ENCODE measurements at regions not wholly inside any gene's neighbourhood (a gene's known extent, or its start where the extent isn't known, plus 50 kb on each side); places are given as distances from the start of the nearest gene placed in this dataset.

DNA sequence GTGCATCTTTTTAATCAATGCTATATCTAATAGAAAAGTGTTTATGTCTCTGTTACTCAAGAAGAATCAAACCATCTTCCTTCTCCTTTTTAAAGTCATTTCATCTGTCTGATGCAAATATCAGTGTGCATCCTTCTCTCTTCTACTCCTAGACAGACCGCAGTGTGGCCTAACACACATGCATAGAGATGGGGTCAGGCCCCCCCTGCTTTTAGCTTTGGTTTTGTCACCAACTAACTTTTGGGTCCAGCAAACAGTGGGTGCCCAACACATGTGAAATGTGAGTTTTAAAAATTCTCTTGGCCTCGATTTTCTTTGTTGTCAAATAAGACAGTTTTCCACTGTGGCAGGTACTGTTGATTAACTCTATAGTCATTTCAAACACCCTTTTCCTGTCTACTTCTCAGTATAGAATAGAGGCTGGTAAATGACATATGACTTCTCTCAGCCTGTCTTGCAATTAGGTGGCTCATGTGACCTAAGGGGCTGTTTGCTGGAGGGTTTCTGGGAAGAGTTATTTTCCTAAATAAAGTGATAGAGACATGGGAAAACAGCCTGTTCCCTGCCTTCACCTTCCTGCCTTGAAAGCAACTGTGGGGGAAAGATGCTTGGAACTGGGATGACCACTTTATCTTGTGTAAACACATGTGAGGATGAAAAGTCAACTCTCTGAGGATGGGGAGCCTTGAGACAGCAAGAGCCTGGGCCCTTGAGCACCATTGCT is 65.7 kb upstream of the DARS1 start:
- TF ChIP-seq SIN3A (IDR thresholded peaks at IDR 0.05; ENCODE audit: borderline replicate concordance, insufficient read depth, low read depth, low read length) = no peak
- TF ChIP-seq POLR2AphosphoS5 (IDR thresholded peaks at IDR 0.05; ENCODE audit: low read depth, low read length) = no peak
